GM20000 (cell line): ENCODE measurements at regions not wholly inside any gene's neighbourhood (a gene's known extent, or its start where the extent isn't known, plus 50 kb on each side); places are given as distances from the start of the nearest gene placed in this dataset.

Experiments used
- DNase-seq: peaks from one replicate; pipeline ENCODE4 v3.0.0; 2012; ENCODE audit warnings: low spot score
- CTCF ChIP-seq: IDR thresholded peaks from 2 replicates; pipeline ENCODE4 v1.5.1; 2012; ENCODE audit warnings: mild to moderate bottlenecking, control low read depth; ENCODE audit errors: extremely low read depth, missing control alignments

GRCh38 chr7:97555857-97556421, 175.9 kb upstream of the TAC1 start:
- no peak for TF ChIP-seq CTCF
- no peak for DNase-seq

- TF ChIP-seq CTCF: no peak
- DNase-seq: no peak
These were observed 166.2 kb upstream of the TAC1 start for GRCh38 chr7:97565665-97566064.

- TF ChIP-seq CTCF: no peak
- DNase-seq: no peak
These were observed 158.8 kb upstream of the TAC1 start for GRCh38 chr7:97573065-97573464.

GRCh38 chr7:97576043-97576442, 155.8 kb upstream of the TAC1 start:
- no peak for DNase-seq
- no peak for TF ChIP-seq CTCF

- no peak for TF ChIP-seq CTCF
- no peak for DNase-seq
These were observed 153.7 kb upstream of the TAC1 start for GRCh38 chr7:97578225-97578624.

GRCh38 chr7:97580205-97580604, 151.7 kb upstream of the TAC1 start:
- no peak for TF ChIP-seq CTCF
- DNase-seq: no peak

GRCh38 chr7:97595439-97595838, 136.4 kb upstream of the TAC1 start:
- no peak for DNase-seq
- TF ChIP-seq CTCF: no peak
